A549 (cell line): ENCODE measurements at regions not wholly inside any gene's neighbourhood (a gene's known extent, or its start where the extent isn't known, plus 50 kb on each side); places are given as distances from the start of the nearest gene placed in this dataset.

Source experiments
- ATAC-seq, 2 experiments: fragments of 200-7000 bp in 1 of 2; fragments of >200 bp in 1 of 2; cut with Nextera tagmentation in 1 of 2; cut with Tn5 transposase in 1 of 2; 3 replicates each; pipeline versions ENCODE4 v1.8.0 to v1.9.1; 2018 to 2020; ENCODE audit warnings: mild to moderate bottlenecking in 1 of 2, moderate library complexity in 1 of 2
- CTCF ChIA-PET: fragments of 300-600 bp; sonication (Branson Sonifier 250); formaldehyde crosslinking; extraction: SDS; loops from one replicate; lab custom pipeline; 2021; ENCODE audit warnings: antibody characterized with exemption, inconsistent platforms; lab: Yijun Ruan, JAX
- POLR2A ChIA-PET: fragments of 350-600 bp; formaldehyde crosslinking; extraction: SDS; loops from one replicate; lab custom pipeline; 2021; ENCODE audit warnings: antibody characterized with exemption, inconsistent platforms; lab: Yijun Ruan, JAX
- DNase-seq, 2 experiments: peaks; one replicate each; pipeline versions ENCODE4 v3.0.0 to v3.0.0-alpha.2; 2011 to 2016; ENCODE audit warnings: low read depth in 1 of 2, low spot score in 1 of 2
- FAIRE-seq: peaks from 2 replicates; lab custom pipeline; 2011; peaks lifted over from hg19 to GRCh38; lab: Jason Lieb, UNC
- H3K27ac ChIP-seq, 2 experiments: fragments of >200 bp; sonication (Bioruptor Twin); formaldehyde crosslinking; 3 replicates each; pipeline ENCODE4 v1.5.1; 2016 to 2017
- H3K4me1 ChIP-seq: fragments of >200 bp; sonication (Bioruptor Twin); formaldehyde crosslinking; 3 replicates; pipeline ENCODE4 v1.6.1; 2016
- H3K4me2 ChIP-seq: fragments of >200 bp; sonication (Bioruptor Twin); formaldehyde crosslinking; 3 replicates; pipeline ENCODE4 v1.6.1; 2016
- H3K4me3 ChIP-seq: fragments of >200 bp; sonication (Bioruptor Twin); formaldehyde crosslinking; 3 replicates; pipeline ENCODE4 v1.5.1; 2016
- H3K9me3 ChIP-seq: fragments of >200 bp; sonication (Bioruptor Twin); formaldehyde crosslinking; 3 replicates; pipeline ENCODE4 v1.6.1; 2016
- ATOH8 ChIP-seq: fragments of 250-450 bp; sonication (Bioruptor Pico); IDR thresholded peaks from 2 replicates; pipeline ENCODE4 v1.5.0; 2020; ENCODE audit warnings: low read depth, mild to moderate bottlenecking, moderate library complexity
- CEBPB ChIP-seq, 2 experiments: fragments of >200 bp in 1 of 2; sonication (Bioruptor Twin) in 1 of 2; formaldehyde crosslinking in 1 of 2; IDR thresholded peaks; 2 replicates each; pipeline ENCODE4 v1.6.1; 2012 to 2016
- CTCF ChIP-seq: fragments of >200 bp; sonication (Bioruptor Twin); formaldehyde crosslinking; IDR thresholded peaks from 3 replicates; pipeline ENCODE4 v1.5.1; 2016
- EHMT2 ChIP-seq: fragments of 200-600 bp; sonication (generic); IDR thresholded peaks from 2 replicates; pipeline ENCODE4 v1.6.1; 2016; ENCODE audit warnings: antibody characterized with exemption, low read depth, mild to moderate bottlenecking, moderate library complexity
- ELK1 ChIP-seq: fragments of 150-350 bp; IDR thresholded peaks from 2 replicates; pipeline ENCODE4 v1.6.1; 2014; ENCODE audit warnings: low read depth, mild to moderate bottlenecking, low read length
- EP300 ChIP-seq, 2 experiments: fragments of >200 bp; sonication (Bioruptor Twin); formaldehyde crosslinking; IDR thresholded peaks; 2 replicates in 1 of 2; 3 replicates in 1 of 2; pipeline ENCODE4 v1.6.1; 2016 to 2017
- HOXA7 ChIP-seq: fragments of 250-450 bp; sonication (Bioruptor Pico); IDR thresholded peaks from 2 replicates; pipeline ENCODE4 v1.5.0; 2020; ENCODE audit warnings: mild to moderate bottlenecking, moderate library complexity
- HOXB13 ChIP-seq: fragments of 250-450 bp; sonication (Bioruptor Pico); IDR thresholded peaks from 2 replicates; pipeline ENCODE4 v1.5.0; 2020; ENCODE audit warnings: low read depth, mild to moderate bottlenecking, moderate library complexity
- HOXB5 ChIP-seq: fragments of 250-450 bp; sonication (Bioruptor Pico); IDR thresholded peaks from 2 replicates; pipeline ENCODE4 v1.5.0; 2020; ENCODE audit warnings: mild to moderate bottlenecking, moderate library complexity
- JUNB ChIP-seq: fragments of >200 bp; sonication (Bioruptor Twin); formaldehyde crosslinking; IDR thresholded peaks from 2 replicates; pipeline ENCODE4 v1.6.1; 2016
- KDM1A ChIP-seq: fragments of 200-600 bp; sonication (generic); IDR thresholded peaks from 2 replicates; pipeline ENCODE4 v1.6.1; 2016; ENCODE audit warnings: low read depth, mild to moderate bottlenecking
- MAFK ChIP-seq: fragments of 450-650 bp; IDR thresholded peaks from 2 replicates; pipeline ENCODE4 v1.6.1; 2014; ENCODE audit not compliant: partially characterized antibody
- MYC ChIP-seq: IDR thresholded peaks from 2 replicates; pipeline ENCODE4 v1.6.1; 2012; ENCODE audit warnings: mild to moderate bottlenecking, inconsistent platforms, low read length, improper control_type of control experiment, borderline replicate concordance
- NFE2L2 ChIP-seq: fragments of 150-350 bp; conservative IDR thresholded peaks from 2 replicates; pipeline ENCODE4 v1.6.1; 2014; ENCODE audit warnings: low read length
- NPAS2 ChIP-seq: fragments of 250-450 bp; sonication (Bioruptor Pico); IDR thresholded peaks from 2 replicates; pipeline ENCODE4 v1.8.0; 2022; ENCODE audit warnings: mild to moderate bottlenecking, moderate library complexity, borderline replicate concordance
- PHF8 ChIP-seq: fragments of 200-600 bp; sonication (generic); IDR thresholded peaks from 2 replicates; pipeline ENCODE4 v1.6.1; 2016; ENCODE audit warnings: low read depth, mild to moderate bottlenecking, antibody characterized with exemption, moderate library complexity, borderline replicate concordance
- POLR2AphosphoS2 ChIP-seq: conservative IDR thresholded peaks from 2 replicates; pipeline ENCODE4 v1.6.1; 2012; ENCODE audit warnings: low read length, improper control_type of control experiment, inconsistent platforms
- RAD21 ChIP-seq, 2 experiments: fragments of >200 bp in 1 of 2; sonication (Bioruptor Twin) in 1 of 2; formaldehyde crosslinking in 1 of 2; IDR thresholded peaks in 1 of 2; conservative IDR thresholded peaks in 1 of 2; 2 replicates in 1 of 2; 3 replicates in 1 of 2; pipeline ENCODE4 v1.6.1; 2012 to 2018; ENCODE audit warnings: inconsistent platforms in 1 of 2
- RARB ChIP-seq: fragments of 250-450 bp; sonication (Bioruptor Pico); IDR thresholded peaks from 2 replicates; pipeline ENCODE4 v1.8.0; 2021; ENCODE audit warnings: mild to moderate bottlenecking, moderate library complexity
- RCOR1 ChIP-seq: fragments of 150-350 bp; IDR thresholded peaks from 2 replicates; pipeline ENCODE4 v1.6.1; 2014; ENCODE audit warnings: antibody characterized with exemption, low read length, low read depth
- RFX5 ChIP-seq: fragments of 450-650 bp; IDR thresholded peaks from 2 replicates; pipeline ENCODE4 v1.7.1; 2014; ENCODE audit warnings: antibody characterized with exemption, mild to moderate bottlenecking, moderate library complexity
- SMC3 ChIP-seq: fragments of >200 bp; sonication (Bioruptor Twin); formaldehyde crosslinking; IDR thresholded peaks from 3 replicates; pipeline ENCODE4 v1.6.1; 2018; ENCODE audit warnings: inconsistent platforms
- ZFP36 ChIP-seq: fragments of 450-650 bp; IDR thresholded peaks from 2 replicates; pipeline ENCODE4 v1.6.1; 2014; ENCODE audit warnings: borderline replicate concordance; ENCODE audit not compliant: partially characterized antibody
- WGBS: methylation state at CpG from one replicate; pipeline ENCODE4 v1.1.6; 2017; ENCODE audit errors: missing lambda C conversion rate; 5-methylcytosine and 5-hydroxymethylcytosine counted together

GRCh38 chr15:62741106-62741505 is 301.4 kb upstream of the TPM1 start (continued):
- no peak for TF ChIP-seq ELK1
- TF ChIP-seq KDM1A: no peak
- no peak for TF ChIP-seq RFX5
- no peak for TF ChIP-seq ATOH8 (CRISPR knock-in tag)

GRCh38 chr15:62742409-62743171 is 300.0 kb upstream of the TPM1 start:
- Histone ChIP-seq H3K9me3 (no peaks in the 10 kb centered on the region), H3K27ac (peak overlapping the region; percentile 75 to 78), H3K4me3 (peak overlapping the region; percentile 40), H3K4me1 (peaks cover 44% of the 10 kb centered on the region), H3K4me2 (peak overlapping the region; percentile 88)
- DNase-seq: peak; percentile 70 to 84
- peak; percentile 75 to 87 for ATAC-seq
- ChIA-PET CTCF (interaction anchor here (0.6 to 10.1 kb wide), 98 partner anchors 13 to 1208 kb away, joined by 3 to 151 read pairs (median 4); partner anchors contain the start of gene TPM1), POLR2A (interaction anchor here (0.7 to 2.0 kb wide), 6 partner anchors 11 to 352 kb away, joined by 3 to 16 read pairs (median 4); partner anchors contain the start of genes TLN2 and TPM1)
- 24% methylated on average over 8 of the region's 8 CpGs for WGBS
- TF ChIP-seq CTCF (peak; percentile 96), RARB (CRISPR knock-in tag) (no peak), HOXB13 (CRISPR knock-in tag) (no peak), HOXA7 (no peak), EP300 (IDR thresholded peaks at IDR 0.05) (peak in 1 of 2 experiments; percentile 23; a peak in 1 of 5 replicates), RCOR1 (no peak), CEBPB (IDR thresholded peaks at IDR 0.05) (no peak), MAFK (peak; percentile 17), NFE2L2 (no peak), JUNB (no peak), PHF8 (no peak), ZFP36 (no peak), MYC (no peak), EHMT2 (no peak), HOXB5 (CRISPR knock-in tag) (no peak), NPAS2 (no peak), SMC3 (peak; percentile 70), RAD21 (conservative IDR thresholded peaks at IDR 0.05 in 1 of 2, IDR thresholded peaks at IDR 0.05 in 1 of 2) (peak; percentile 66 to 70), POLR2AphosphoS2 (no peak)
- FAIRE-seq: peak; percentile 91
